NB4 (cell line): ENCODE measurements at regions not wholly inside any gene's neighbourhood (a gene's known extent, or its start where the extent isn't known, plus 50 kb on each side); places are given as distances from the start of the nearest gene placed in this dataset.

Experiments
- CTCF ChIP-seq: IDR thresholded peaks from one replicate; pipeline ENCODE4 v1.5.1; 2012; ENCODE audit warnings: low read depth, low read length
- POLR2A ChIP-seq: IDR thresholded peaks from 2 replicates; pipeline ENCODE4 v1.6.1; 2011; ENCODE audit warnings: mild to moderate bottlenecking; ENCODE audit not compliant: insufficient read length; ENCODE audit errors: extremely low read depth

GRCh38 chr2:195108182-195108581 is 548.8 kb upstream of the SLC39A10 start:
- no peak for TF ChIP-seq POLR2A
- TF ChIP-seq CTCF, result no peak
